ENCODE measurements at regions not wholly inside any gene's neighbourhood (a gene's known extent, or its start where the extent isn't known, plus 50 kb on each side); places are given as distances from the start of the nearest gene placed in this dataset.

DNA sequence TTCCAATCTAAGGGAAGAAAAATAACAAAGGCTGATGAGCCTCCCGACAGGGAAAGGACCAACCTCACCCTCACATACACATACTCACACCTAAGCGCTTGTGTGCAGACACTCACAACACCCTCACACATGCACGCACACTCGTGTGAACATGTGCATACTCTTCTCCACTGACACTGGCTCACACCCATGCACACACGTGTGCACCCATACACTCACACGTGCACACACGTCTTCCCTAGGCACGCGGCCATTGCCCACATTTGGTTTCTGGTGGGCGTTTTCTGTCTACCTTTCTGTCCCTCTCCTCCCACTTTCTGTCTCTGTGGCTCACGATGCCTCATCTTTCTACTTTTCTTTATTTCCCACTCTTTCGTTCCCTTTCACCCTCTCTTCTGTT is 169.7 kb upstream of the MVB12B start:
- TF ChIP-seq POLR2A (IDR thresholded peaks at IDR 0.05): no peak
- no peak for TF ChIP-seq CTCF (IDR thresholded peaks at IDR 0.05 in 4 of 5, conservative IDR thresholded peaks at IDR 0.05 in 1 of 5)

Measured in gastrocnemius medialis (tissue), 4 donors.